ENCODE measurements at regions not wholly inside any gene's neighbourhood (a gene's known extent, or its start where the extent isn't known, plus 50 kb on each side); places are given as distances from the start of the nearest gene placed in this dataset.

GRCh38 chr12:63223128-63223527, 72.1 kb upstream of the AVPR1A start:
- Mint-ChIP-seq H3K9me3 (no peaks in the 10 kb centered on the region), H3K4me3 (no peak overlapping the region), H3K27ac (no peak overlapping the region), H3K27me3 (no peaks in the 10 kb centered on the region), H3K36me3 (no peaks in the 10 kb centered on the region), H3K4me1 (no peaks in the 10 kb centered on the region)
- no peak for DNase-seq (ENCODE audit: low spot score in 2 of 2)
- no peak for ATAC-seq (ENCODE audit: low read depth)

DNA sequence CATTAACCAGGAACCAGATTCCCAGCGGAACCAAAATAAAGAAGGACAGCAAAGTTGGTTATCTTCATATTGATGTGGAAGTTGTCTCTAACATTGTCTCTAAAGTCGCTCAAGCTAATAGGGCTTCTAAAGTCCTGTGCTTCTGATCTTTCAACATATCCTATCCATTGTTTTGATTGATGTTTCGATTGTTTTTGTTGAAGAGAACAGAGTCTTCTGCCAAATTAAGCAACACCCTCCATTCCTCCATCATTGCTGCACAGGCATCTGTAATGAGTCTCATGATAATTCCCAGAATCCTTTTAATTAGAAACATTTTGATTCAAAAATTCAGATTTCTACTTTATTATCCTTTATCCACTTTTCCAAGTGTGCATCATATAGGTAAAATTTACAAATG, 71.6 kb upstream of the AVPR1A start:
- DNase-seq (ENCODE audit: low spot score in 2 of 2) (no peak), ATAC-seq (ENCODE audit: low read depth) (no peak)
- Mint-ChIP-seq H3K27ac (no peak overlapping the region), H3K36me3 (no peaks in the 10 kb centered on the region), H3K4me3 (no peak overlapping the region), H3K27me3 (no peaks in the 10 kb centered on the region), H3K4me1 (no peaks in the 10 kb centered on the region), H3K9me3 (peaks cover under 1% of the 10 kb centered on the region)

GRCh38 chr12:63220921-63221320, 69.9 kb upstream of the AVPR1A start:
- Mint-ChIP-seq H3K4me1 (no peaks in the 10 kb centered on the region), H3K36me3 (no peaks in the 10 kb centered on the region), H3K4me3 (no peak overlapping the region), H3K27ac (no peak overlapping the region), H3K9me3 (peaks cover 2% of the 10 kb centered on the region), H3K27me3 (no peaks in the 10 kb centered on the region)
- ATAC-seq (ENCODE audit: low read depth) (no peak), DNase-seq (ENCODE audit: low spot score in 2 of 2) (no peak)

- H3K36me3 Mint-ChIP-seq = no peaks in the 10 kb centered on the region
- DNase-seq (ENCODE audit: low spot score in 2 of 2) = no peak
- ATAC-seq (ENCODE audit: low read depth) = no peak
- H3K4me3 Mint-ChIP-seq = no peak overlapping the region
- no peaks in the 10 kb centered on the region for H3K27me3 Mint-ChIP-seq
- no peaks in the 10 kb centered on the region for H3K4me1 Mint-ChIP-seq
- H3K27ac Mint-ChIP-seq = no peak overlapping the region
- H3K9me3 Mint-ChIP-seq = no peaks in the 10 kb centered on the region
Observed at GRCh38 chr12:63212316-63212715, 61.3 kb upstream of the AVPR1A start.

DNA sequence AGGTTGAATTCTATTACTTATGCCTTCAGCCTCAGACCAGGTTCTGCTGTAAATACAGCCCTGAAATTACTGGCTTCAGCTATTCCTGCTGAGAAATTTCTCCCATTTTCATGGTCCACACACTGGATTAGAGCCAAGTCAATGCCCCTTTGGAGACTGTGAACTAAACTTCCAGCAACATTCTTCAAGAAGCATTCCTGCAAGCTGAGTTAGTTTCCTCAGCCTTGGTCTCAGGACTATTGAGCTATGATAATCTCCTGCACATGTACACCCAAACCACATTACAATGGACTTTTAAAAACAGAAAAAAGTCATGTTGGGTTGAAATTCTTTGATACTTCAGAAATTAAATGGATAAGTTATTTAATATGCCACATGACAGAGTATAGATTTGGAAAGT, 58.0 kb upstream of the AVPR1A start:
- ATAC-seq (ENCODE audit: low read depth) (no peak), DNase-seq (ENCODE audit: low spot score in 2 of 2) (no peak)
- no peak overlapping the region for H3K27ac Mint-ChIP-seq
- H3K36me3 Mint-ChIP-seq = no peaks in the 10 kb centered on the region
- H3K27me3 Mint-ChIP-seq = no peaks in the 10 kb centered on the region
- H3K4me1 Mint-ChIP-seq = no peaks in the 10 kb centered on the region
- no peak overlapping the region for H3K4me3 Mint-ChIP-seq
- no peaks in the 10 kb centered on the region for H3K9me3 Mint-ChIP-seq

DNA sequence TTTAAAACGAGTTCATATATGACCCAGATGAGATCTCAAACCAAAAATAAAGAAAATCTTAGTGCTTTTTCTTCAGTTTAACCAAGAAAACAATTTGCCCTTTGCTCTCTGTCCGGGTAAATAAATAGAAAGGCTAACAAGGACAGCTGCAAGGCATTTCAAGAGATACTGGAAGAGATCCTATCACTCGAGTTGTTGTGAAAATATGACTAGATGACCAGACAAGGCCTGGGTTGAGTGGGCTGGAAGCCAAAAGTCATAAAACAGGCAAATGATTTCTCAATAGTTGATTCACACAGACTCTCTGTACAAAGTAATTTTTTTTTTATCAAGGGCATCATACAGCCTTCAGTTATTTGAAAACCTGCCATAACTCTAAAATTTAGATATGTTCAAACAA, 55.9 kb upstream of the AVPR1A start:
- H3K4me3 Mint-ChIP-seq = no peak overlapping the region
- no peaks in the 10 kb centered on the region for H3K36me3 Mint-ChIP-seq
- no peak overlapping the region for H3K27ac Mint-ChIP-seq
- ATAC-seq (ENCODE audit: low read depth) (no peak), DNase-seq (ENCODE audit: low spot score in 2 of 2) (no peak)
- no peaks in the 10 kb centered on the region for H3K4me1 Mint-ChIP-seq
- H3K27me3 Mint-ChIP-seq = no peaks in the 10 kb centered on the region
- no peaks in the 10 kb centered on the region for H3K9me3 Mint-ChIP-seq

DNA sequence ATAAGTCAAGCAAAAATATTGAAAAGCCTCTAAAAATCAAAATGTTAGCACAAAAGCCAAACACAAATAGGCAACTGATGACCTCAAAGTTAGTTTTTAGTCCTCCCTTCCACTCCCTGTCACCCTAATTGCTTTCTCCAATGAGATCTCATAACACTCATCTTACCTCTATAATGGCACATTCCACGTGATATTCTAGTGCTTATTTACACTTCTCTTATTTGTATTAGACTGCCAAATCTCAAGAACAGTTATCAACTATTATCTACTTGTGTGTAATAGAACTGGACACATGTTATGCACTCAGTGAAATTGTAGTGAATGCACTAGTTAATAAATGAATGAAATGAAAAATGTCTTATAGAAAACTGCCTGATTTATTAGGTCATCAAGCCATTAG, 55.5 kb upstream of the AVPR1A start:
- no peaks in the 10 kb centered on the region for H3K4me1 Mint-ChIP-seq
- no peaks in the 10 kb centered on the region for H3K9me3 Mint-ChIP-seq
- no peak for ATAC-seq (ENCODE audit: low read depth)
- H3K27me3 Mint-ChIP-seq = no peaks in the 10 kb centered on the region
- no peaks in the 10 kb centered on the region for H3K36me3 Mint-ChIP-seq
- no peak for DNase-seq (ENCODE audit: low spot score in 2 of 2)
- H3K27ac Mint-ChIP-seq = no peak overlapping the region
- H3K4me3 Mint-ChIP-seq = no peak overlapping the region

Data from memory B cell (primary cell).